ENCODE measurements at regions not wholly inside any gene's neighbourhood (a gene's known extent, or its start where the extent isn't known, plus 50 kb on each side); places are given as distances from the start of the nearest gene placed in this dataset.

- Mint-ChIP-seq H3K9me3 (no peaks in the 10 kb centered on the region), H3K27ac (no peak overlapping the region), H3K4me3 (no peak overlapping the region), H3K4me1 (no peaks in the 10 kb centered on the region), H3K36me3 (ENCODE audit: low read depth) (no peaks in the 10 kb centered on the region), H3K27me3 (no peaks in the 10 kb centered on the region)
- no peak for TF ChIP-seq CTCF (IDR thresholded peaks at IDR 0.05)
- ChIA-PET CTCF (no interaction called here), POLR2A (no interaction called here)
- ATAC-seq (ENCODE audit: low read depth) (no peak), DNase-seq (no peak)
- intact Hi-C loops (cut with micrococcal nuclease): no loop called here
These were observed 165.7 kb upstream of the ADAMTS9 start for GRCh38 chr3:64853456-64853855.

- Mint-ChIP-seq H3K27ac (no peak overlapping the region), H3K36me3 (ENCODE audit: low read depth) (no peaks in the 10 kb centered on the region), H3K4me1 (no peaks in the 10 kb centered on the region), H3K4me3 (no peak overlapping the region), H3K27me3 (no peaks in the 10 kb centered on the region), H3K9me3 (no peaks in the 10 kb centered on the region)
- CTCF ChIA-PET: no interaction called here
- no peak for DNase-seq
- POLR2A ChIA-PET: no interaction called here
- no peak for ATAC-seq (ENCODE audit: low read depth)
- intact Hi-C loops (cut with micrococcal nuclease): no loop called here
- TF ChIP-seq CTCF (IDR thresholded peaks at IDR 0.05): no peak
These were observed 164.9 kb upstream of the ADAMTS9 start for GRCh38 chr3:64852738-64853137.

GRCh38 chr3:64848822-64849221 is 161.0 kb upstream of the ADAMTS9 start:
- no peak for TF ChIP-seq CTCF (IDR thresholded peaks at IDR 0.05)
- no peaks in the 10 kb centered on the region for H3K36me3 Mint-ChIP-seq (ENCODE audit: low read depth)
- H3K4me3 Mint-ChIP-seq: no peak overlapping the region
- H3K27ac Mint-ChIP-seq: no peak overlapping the region
- CTCF ChIA-PET: no interaction called here
- intact Hi-C loops (cut with micrococcal nuclease): no loop called here
- peaks cover 2% of the 10 kb centered on the region for H3K9me3 Mint-ChIP-seq
- DNase-seq (no peak), ATAC-seq (ENCODE audit: low read depth) (no peak)
- no peaks in the 10 kb centered on the region for H3K27me3 Mint-ChIP-seq
- POLR2A ChIA-PET: no interaction called here
- H3K4me1 Mint-ChIP-seq: no peaks in the 10 kb centered on the region

GRCh38 chr3:64848127-64848800 is 160.5 kb upstream of the ADAMTS9 start:
- Mint-ChIP-seq H3K4me1 (no peaks in the 10 kb centered on the region), H3K27me3 (no peaks in the 10 kb centered on the region), H3K36me3 (ENCODE audit: low read depth) (no peaks in the 10 kb centered on the region), H3K27ac (no peak overlapping the region), H3K4me3 (no peak overlapping the region), H3K9me3 (peaks cover 2% of the 10 kb centered on the region)
- ChIA-PET CTCF (no interaction called here), POLR2A (no interaction called here)
- intact Hi-C loops (cut with micrococcal nuclease): no loop called here
- TF ChIP-seq CTCF (IDR thresholded peaks at IDR 0.05): no peak
- ATAC-seq (ENCODE audit: low read depth) (no peak), DNase-seq (no peak)

GRCh38 chr3:64844558-64844957 is 156.8 kb upstream of the ADAMTS9 start:
- no peak overlapping the region for H3K4me3 Mint-ChIP-seq
- H3K9me3 Mint-ChIP-seq: peaks cover 2% of the 10 kb centered on the region
- CTCF ChIA-PET: no interaction called here
- H3K27ac Mint-ChIP-seq: no peak overlapping the region
- H3K36me3 Mint-ChIP-seq (ENCODE audit: low read depth): no peaks in the 10 kb centered on the region
- no peaks in the 10 kb centered on the region for H3K27me3 Mint-ChIP-seq
- DNase-seq (no peak), ATAC-seq (ENCODE audit: low read depth) (no peak)
- POLR2A ChIA-PET: no interaction called here
- TF ChIP-seq CTCF (IDR thresholded peaks at IDR 0.05): no peak
- H3K4me1 Mint-ChIP-seq: no peaks in the 10 kb centered on the region
- intact Hi-C loops (cut with micrococcal nuclease): no loop called here
